ENCODE measurements at regions not wholly inside any gene's neighbourhood (a gene's known extent, or its start where the extent isn't known, plus 50 kb on each side); places are given as distances from the start of the nearest gene placed in this dataset.

DNA sequence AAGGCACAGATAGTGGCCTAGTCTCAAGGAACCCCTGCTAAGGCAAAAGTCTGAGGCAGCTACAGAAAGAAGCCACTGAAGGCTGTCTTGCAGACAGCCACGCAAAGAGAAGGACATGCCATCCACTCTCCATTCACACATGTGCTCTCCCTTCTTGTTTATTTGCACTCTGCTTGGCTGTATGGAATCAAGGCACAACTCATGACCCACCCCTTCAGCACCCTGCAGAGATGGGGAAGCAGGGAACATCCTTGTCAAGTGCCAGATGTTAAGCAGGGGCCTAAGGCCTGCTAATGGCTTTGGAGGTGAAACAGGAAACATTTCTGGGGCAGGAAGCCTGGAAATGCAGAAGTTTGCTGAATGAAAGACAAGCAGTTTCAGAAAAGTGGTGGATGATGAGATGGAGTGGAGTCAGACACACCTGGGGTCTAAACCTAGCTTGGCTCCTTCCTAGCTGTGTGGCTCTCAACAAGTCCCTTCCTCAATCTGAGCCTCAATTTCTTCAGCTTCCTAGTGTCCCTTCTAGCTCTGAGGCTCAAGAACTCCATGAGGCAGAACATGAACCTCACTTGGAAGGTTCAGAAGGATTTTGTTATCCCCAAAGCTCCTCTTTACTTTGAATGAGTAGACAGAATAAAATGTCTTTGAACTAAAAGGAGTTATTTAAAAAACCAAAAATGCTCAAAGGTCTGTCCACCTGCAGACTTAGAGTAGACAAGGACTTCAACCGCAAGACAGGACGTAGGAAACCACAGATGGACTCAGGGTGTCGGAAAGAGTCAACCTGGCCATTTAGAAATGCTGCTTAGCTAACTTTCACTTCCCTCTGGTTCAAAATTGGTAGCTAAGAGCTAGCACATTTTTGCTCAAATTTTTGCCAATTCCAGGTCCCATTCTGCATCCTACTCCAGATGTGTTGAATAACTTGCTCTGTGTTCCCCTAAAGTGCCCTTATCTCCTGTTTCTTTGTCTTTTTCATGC lies 283.1 kb downstream of the PLPP3 start:
- no peak overlapping the region for H3K27ac Mint-ChIP-seq
- Histone ChIP-seq H3K23me2 (ENCODE audit: insufficient read length, low read depth, low read length, poor library complexity, severe bottlenecking) (no peaks in the 10 kb centered on the region), H2AFZ (ENCODE audit: low read length) (no peak overlapping the region), H3K79me2 (ENCODE audit: insufficient read depth, low read length) (no peaks in the 10 kb centered on the region), H3K9ac (ENCODE audit: extremely low read depth, insufficient read length, low read length) (no peak overlapping the region), H3K18ac (ENCODE audit: insufficient read length, low read depth, low read length) (no peak overlapping the region), H3K14ac (ENCODE audit: insufficient read depth, low read length) (0 out of 2 replicates have a peak overlapping the region, but pooled peaks have one; percentile 40), H3K4me2 (ENCODE audit: insufficient read depth, insufficient read length, low read length) (no peak overlapping the region), H4K5ac (ENCODE audit: insufficient read length, low read depth, low read length) (no peak overlapping the region), H3K27ac (ENCODE audit: insufficient read length, low read depth, low read length) (no peak overlapping the region), H3K4ac (ENCODE audit: low read depth, low read length) (no peak overlapping the region), H3K23ac (ENCODE audit: insufficient read length, low read depth, low read length) (no peak overlapping the region), H2BK5ac (ENCODE audit: insufficient read length, low read length) (no peak overlapping the region), H2BK15ac (ENCODE audit: low read depth, low read length) (no peak overlapping the region), H4K20me1 (ENCODE audit: control insufficient read depth, insufficient read depth, insufficient read length) (no peaks in the 10 kb centered on the region), H4K8ac (replicated peaks; ENCODE audit: insufficient read length, low read depth, low read length) (no peak overlapping the region), H3K27me3 (ENCODE audit: insufficient read depth, low read length) (no peaks in the 10 kb centered on the region), H3T11ph (ENCODE audit: low read length) (no peak overlapping the region), H2AK5ac (ENCODE audit: insufficient read length, low read length) (no peak overlapping the region), H4K91ac (ENCODE audit: insufficient read length, low read depth, low read length) (no peak overlapping the region), H3K79me1 (ENCODE audit: insufficient read depth, low read depth, low read length, poor library complexity, severe bottlenecking) (no peaks in the 10 kb centered on the region), H2BK120ac (ENCODE audit: low read depth, low read length, poor library complexity, severe bottlenecking) (no peak overlapping the region), H2BK12ac (ENCODE audit: insufficient read length, low read depth, low read length) (no peak overlapping the region), H3K56ac (ENCODE audit: insufficient read length, low read depth, low read length) (no peak overlapping the region), H2BK20ac (ENCODE audit: low read depth, low read length, poor library complexity, severe bottlenecking) (no peak overlapping the region), H3K9me3 (ENCODE audit: control insufficient read depth, low read depth, low read length) (no peaks in the 10 kb centered on the region), H3K4me1 (ENCODE audit: insufficient read depth, low read length) (peaks cover 7% of the 10 kb centered on the region; the same call in 1 of the 2 replicates)
- no peak overlapping the region for H3K4me3 Mint-ChIP-seq
- H3K27me3 Mint-ChIP-seq (ENCODE audit: low read depth), result no peaks in the 10 kb centered on the region
- H3K9me3 Mint-ChIP-seq, result no peaks in the 10 kb centered on the region
- H3K36me3 Mint-ChIP-seq (ENCODE audit: insufficient read depth in 1 of 3, low read depth in 3 of 3), result no peaks in the 10 kb centered on the region
- TF ChIP-seq, protein P1, sequence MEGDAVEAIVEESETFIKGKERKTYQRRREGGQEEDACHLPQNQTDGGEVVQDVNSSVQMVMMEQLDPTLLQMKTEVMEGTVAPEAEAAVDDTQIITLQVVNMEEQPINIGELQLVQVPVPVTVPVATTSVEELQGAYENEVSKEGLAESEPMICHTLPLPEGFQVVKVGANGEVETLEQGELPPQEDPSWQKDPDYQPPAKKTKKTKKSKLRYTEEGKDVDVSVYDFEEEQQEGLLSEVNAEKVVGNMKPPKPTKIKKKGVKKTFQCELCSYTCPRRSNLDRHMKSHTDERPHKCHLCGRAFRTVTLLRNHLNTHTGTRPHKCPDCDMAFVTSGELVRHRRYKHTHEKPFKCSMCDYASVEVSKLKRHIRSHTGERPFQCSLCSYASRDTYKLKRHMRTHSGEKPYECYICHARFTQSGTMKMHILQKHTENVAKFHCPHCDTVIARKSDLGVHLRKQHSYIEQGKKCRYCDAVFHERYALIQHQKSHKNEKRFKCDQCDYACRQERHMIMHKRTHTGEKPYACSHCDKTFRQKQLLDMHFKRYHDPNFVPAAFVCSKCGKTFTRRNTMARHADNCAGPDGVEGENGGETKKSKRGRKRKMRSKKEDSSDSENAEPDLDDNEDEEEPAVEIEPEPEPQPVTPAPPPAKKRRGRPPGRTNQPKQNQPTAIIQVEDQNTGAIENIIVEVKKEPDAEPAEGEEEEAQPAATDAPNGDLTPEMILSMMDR (conservative IDR thresholded peaks at IDR 0.05), result no peak
- WGBS (ENCODE audit: extremely low coverage, insufficient read length, low lambda C conversion rate), result no CpG with 5 or more reads among the region's 4 CpGs
- peaks cover 4 to 10% of the 10 kb centered on the region in 2 experiments for H3K4me1 Mint-ChIP-seq
- no peak for DNase-seq

Data from H9 (cell line).